GM12875 (cell line): ENCODE measurements at regions not wholly inside any gene's neighbourhood (a gene's known extent, or its start where the extent isn't known, plus 50 kb on each side); places are given as distances from the start of the nearest gene placed in this dataset.
"Not testable (repeated sequence)": the region's sequence is repeated elsewhere in the genome, so short reads cannot be mapped to it uniquely, and the experiment has no call there.

Source experiments
- H3K4me3 ChIP-seq: one replicate; pipeline ENCODE4 v1.5.1; 2011; ENCODE audit warnings: low read depth, low read length, control low read depth
- CTCF ChIP-seq: IDR thresholded peaks from 2 replicates; pipeline ENCODE4 v1.5.1; 2011; ENCODE audit warnings: low read depth, mild to moderate bottlenecking, control low read depth, inconsistent platforms, low read length, moderate library complexity, borderline replicate concordance; ENCODE audit not compliant: insufficient read depth

- no peak overlapping the region for H3K4me3 ChIP-seq
- no peak for TF ChIP-seq CTCF
These were observed 103.4 kb upstream of the PDE10A start for GRCh38 chr6:165766457-165766856.

GRCh38 chr6:165766026-165766425 lies 103.0 kb upstream of the PDE10A start:
- H3K4me3 ChIP-seq: no peak overlapping the region
- no peak for TF ChIP-seq CTCF

GRCh38 chr6:165765256-165765655 lies 102.2 kb upstream of the PDE10A start:
- H3K4me3 ChIP-seq: not testable (repeated sequence)

- no peak overlapping the region for H3K4me3 ChIP-seq
- no peak for TF ChIP-seq CTCF
These were observed 99.8 kb upstream of the PDE10A start for GRCh38 chr6:165762876-165763275.

- no peak for TF ChIP-seq CTCF
- H3K4me3 ChIP-seq: no peak overlapping the region
These were observed 99.1 kb upstream of the PDE10A start for GRCh38 chr6:165762125-165762524.

GRCh38 chr6:165760803-165761185 lies 97.8 kb upstream of the PDE10A start:
- H3K4me3 ChIP-seq: no peak overlapping the region
- TF ChIP-seq CTCF: no peak

GRCh38 chr6:165760126-165760802 lies 97.2 kb upstream of the PDE10A start:
- no peak for TF ChIP-seq CTCF
- no peak overlapping the region for H3K4me3 ChIP-seq

GRCh38 chr6:165758441-165758840 lies 95.4 kb upstream of the PDE10A start:
- no peak overlapping the region for H3K4me3 ChIP-seq
- no peak for TF ChIP-seq CTCF
